HL-60 (cell line): ENCODE measurements at regions not wholly inside any gene's neighbourhood (a gene's known extent, or its start where the extent isn't known, plus 50 kb on each side); places are given as distances from the start of the nearest gene placed in this dataset.

Experiments used
- DNase-seq, 2 experiments: peaks; one replicate each; pipeline ENCODE4 v3.0.0-alpha.2; 2010 to 2020; ENCODE audit warnings: low read depth in 1 of 2, low spot score in 1 of 2
- H3K27ac ChIP-seq: fragments of 250-450 bp; sonication (Bioruptor Pico); replicated peaks from 2 replicates; pipeline ENCODE4 v1.5.1; 2020; ENCODE audit warnings: mild to moderate bottlenecking, moderate library complexity
- H3K27me3 ChIP-seq: fragments of 250-450 bp; sonication (Bioruptor Pico); 2 replicates; pipeline ENCODE4 v1.5.1; 2021; ENCODE audit warnings: mild to moderate bottlenecking, moderate library complexity; ENCODE audit not compliant: insufficient read depth, poor library complexity, severe bottlenecking
- H3K4me3 ChIP-seq: replicated peaks from 2 replicates; pipeline ENCODE4 v1.5.1; 2011; ENCODE audit warnings: mild to moderate bottlenecking, control low read depth, low read length; ENCODE audit not compliant: insufficient read depth
- GABPA ChIP-seq: IDR thresholded peaks from 2 replicates; pipeline ENCODE4 v1.6.1; 2012; ENCODE audit warnings: low read depth
- POLR2AphosphoS5 ChIP-seq: IDR thresholded peaks from 2 replicates; pipeline ENCODE4 v1.6.1; 2012; ENCODE audit warnings: low read depth
- SPI1 ChIP-seq: IDR thresholded peaks from 2 replicates; pipeline ENCODE4 v1.6.1; 2012; ENCODE audit warnings: low read depth, mild to moderate bottlenecking, borderline replicate concordance
- TF ChIP-seq, protein P1 (sequence below): IDR thresholded peaks from 2 replicates; pipeline ENCODE4 v1.6.1; 2012; ENCODE audit warnings: low read depth; ENCODE audit not compliant: insufficient replicate concordance
- TF ChIP-seq, protein P2 (sequence below): IDR thresholded peaks from one replicate; pipeline ENCODE4 v1.5.1; 2011; ENCODE audit warnings: low read length, control low read depth, inconsistent platforms; ENCODE audit not compliant: insufficient read depth

DNA sequence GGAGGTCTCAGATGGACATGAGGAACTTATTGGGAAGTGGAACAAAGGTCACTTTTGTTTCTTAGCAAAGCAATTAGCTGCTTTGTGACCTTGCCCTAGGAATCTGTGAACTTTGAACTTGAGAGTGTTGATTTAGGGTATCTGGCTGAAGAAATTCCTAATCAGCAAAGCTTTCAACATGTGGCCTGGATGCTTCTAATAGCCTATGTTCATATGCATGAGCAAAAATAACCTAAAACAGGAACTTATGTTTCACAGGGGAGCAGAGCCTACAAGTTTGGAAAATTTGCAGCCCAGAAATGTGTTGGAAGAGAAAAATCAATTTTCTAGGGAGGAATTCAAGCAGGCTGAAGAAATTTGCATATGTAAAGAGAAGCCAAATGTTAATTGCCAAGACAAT is 405.8 kb upstream of the SALL3 start:
- no peak overlapping the region for H3K27ac ChIP-seq
- H3K4me3 ChIP-seq = no peak overlapping the region
- no peak for TF ChIP-seq SPI1
- TF ChIP-seq, protein P1, sequence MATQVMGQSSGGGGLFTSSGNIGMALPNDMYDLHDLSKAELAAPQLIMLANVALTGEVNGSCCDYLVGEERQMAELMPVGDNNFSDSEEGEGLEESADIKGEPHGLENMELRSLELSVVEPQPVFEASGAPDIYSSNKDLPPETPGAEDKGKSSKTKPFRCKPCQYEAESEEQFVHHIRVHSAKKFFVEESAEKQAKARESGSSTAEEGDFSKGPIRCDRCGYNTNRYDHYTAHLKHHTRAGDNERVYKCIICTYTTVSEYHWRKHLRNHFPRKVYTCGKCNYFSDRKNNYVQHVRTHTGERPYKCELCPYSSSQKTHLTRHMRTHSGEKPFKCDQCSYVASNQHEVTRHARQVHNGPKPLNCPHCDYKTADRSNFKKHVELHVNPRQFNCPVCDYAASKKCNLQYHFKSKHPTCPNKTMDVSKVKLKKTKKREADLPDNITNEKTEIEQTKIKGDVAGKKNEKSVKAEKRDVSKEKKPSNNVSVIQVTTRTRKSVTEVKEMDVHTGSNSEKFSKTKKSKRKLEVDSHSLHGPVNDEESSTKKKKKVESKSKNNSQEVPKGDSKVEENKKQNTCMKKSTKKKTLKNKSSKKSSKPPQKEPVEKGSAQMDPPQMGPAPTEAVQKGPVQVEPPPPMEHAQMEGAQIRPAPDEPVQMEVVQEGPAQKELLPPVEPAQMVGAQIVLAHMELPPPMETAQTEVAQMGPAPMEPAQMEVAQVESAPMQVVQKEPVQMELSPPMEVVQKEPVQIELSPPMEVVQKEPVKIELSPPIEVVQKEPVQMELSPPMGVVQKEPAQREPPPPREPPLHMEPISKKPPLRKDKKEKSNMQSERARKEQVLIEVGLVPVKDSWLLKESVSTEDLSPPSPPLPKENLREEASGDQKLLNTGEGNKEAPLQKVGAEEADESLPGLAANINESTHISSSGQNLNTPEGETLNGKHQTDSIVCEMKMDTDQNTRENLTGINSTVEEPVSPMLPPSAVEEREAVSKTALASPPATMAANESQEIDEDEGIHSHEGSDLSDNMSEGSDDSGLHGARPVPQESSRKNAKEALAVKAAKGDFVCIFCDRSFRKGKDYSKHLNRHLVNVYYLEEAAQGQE = no peak
- no peak for TF ChIP-seq GABPA
- TF ChIP-seq, protein P2, sequence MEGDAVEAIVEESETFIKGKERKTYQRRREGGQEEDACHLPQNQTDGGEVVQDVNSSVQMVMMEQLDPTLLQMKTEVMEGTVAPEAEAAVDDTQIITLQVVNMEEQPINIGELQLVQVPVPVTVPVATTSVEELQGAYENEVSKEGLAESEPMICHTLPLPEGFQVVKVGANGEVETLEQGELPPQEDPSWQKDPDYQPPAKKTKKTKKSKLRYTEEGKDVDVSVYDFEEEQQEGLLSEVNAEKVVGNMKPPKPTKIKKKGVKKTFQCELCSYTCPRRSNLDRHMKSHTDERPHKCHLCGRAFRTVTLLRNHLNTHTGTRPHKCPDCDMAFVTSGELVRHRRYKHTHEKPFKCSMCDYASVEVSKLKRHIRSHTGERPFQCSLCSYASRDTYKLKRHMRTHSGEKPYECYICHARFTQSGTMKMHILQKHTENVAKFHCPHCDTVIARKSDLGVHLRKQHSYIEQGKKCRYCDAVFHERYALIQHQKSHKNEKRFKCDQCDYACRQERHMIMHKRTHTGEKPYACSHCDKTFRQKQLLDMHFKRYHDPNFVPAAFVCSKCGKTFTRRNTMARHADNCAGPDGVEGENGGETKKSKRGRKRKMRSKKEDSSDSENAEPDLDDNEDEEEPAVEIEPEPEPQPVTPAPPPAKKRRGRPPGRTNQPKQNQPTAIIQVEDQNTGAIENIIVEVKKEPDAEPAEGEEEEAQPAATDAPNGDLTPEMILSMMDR = no peak
- TF ChIP-seq POLR2AphosphoS5 = no peak
- no peak for DNase-seq
- no peaks in the 10 kb centered on the region for H3K27me3 ChIP-seq

DNA sequence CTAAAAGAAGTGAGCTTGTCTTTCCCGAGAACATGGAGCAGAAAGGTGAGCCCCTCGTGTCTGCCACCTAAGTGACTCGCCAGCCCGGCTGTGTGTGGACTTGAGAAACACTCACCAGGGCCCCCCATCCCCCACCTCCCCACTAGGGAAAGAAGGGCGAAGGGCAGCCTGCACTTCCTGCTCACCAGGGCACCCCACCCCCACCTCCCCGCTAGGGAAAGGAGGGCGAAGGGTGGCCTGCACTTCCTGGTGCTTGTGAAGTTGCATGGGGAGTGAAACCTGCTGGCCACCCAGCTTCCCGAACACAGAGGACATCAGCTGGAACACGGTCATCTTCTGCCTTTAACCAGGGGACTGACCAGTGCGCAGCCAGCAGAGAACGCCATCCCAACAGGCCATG is 402.7 kb upstream of the SALL3 start:
- TF ChIP-seq, protein P2 = no peak
- DNase-seq = no peak
- Histone ChIP-seq H3K27me3 (no peaks in the 10 kb centered on the region), H3K27ac (no peak overlapping the region), H3K4me3 (no peak overlapping the region)

DNA sequence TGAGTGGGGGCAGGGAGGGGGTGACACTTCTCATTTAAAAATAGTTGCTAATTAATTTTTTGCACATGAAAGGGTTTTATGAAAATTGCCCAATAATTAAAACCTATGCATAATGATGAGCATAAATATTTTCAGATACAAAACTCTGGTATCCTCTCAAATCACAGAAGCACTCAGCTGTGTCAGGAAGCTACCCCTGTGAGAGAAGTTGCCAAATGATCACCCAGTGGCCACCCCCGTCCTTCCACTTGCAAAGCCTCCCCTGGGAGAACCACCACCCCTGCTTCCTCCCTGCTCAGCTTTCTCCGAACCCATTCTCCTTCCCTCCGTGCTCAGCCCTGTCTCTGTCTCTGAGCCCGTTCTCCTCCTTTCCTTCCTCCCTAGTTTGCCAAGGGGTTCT is 400.2 kb upstream of the SALL3 start:
- TF ChIP-seq, protein P1 = no peak
- TF ChIP-seq POLR2AphosphoS5 = no peak
- no peak for TF ChIP-seq GABPA
- TF ChIP-seq SPI1 = no peak
- TF ChIP-seq, protein P2 = no peak
- Histone ChIP-seq H3K27ac (no peak overlapping the region), H3K4me3 (no peak overlapping the region), H3K27me3 (no peaks in the 10 kb centered on the region)
- no peak for DNase-seq

DNA sequence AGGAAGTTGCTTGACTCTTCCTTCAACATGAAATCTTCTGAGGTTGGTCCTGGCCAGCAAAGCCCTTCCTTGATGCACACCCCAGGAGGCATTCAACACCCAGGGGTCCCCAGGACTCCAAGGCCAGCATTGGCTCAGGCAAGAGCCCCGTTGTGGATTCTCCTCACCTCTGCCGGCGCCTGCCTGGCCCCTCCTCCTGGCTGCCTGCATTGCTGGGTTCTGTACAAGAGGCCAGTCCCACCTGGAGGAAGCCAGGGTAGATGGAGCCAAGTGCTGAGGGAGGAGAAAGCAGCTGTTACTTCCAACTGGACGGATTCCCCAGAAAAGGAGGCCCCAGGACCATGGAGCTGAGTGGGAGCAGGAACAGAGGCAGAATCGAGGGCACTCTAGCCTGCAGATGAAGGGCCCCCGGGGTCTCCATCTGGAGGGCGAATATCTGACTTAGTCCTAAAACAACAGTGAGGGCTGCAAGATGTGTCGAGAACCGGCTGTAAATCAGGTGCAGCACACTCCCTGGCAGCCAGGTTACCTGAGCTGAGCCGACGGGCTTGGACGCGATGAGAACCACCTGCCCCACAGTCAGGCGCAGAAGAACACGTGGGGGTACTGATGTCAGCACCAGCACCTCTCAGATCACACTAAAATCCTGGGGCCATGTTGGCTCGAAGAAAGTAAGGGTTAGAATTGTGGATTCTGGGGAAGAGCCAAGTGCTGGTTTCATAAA is 399.6 kb upstream of the SALL3 start:
- Histone ChIP-seq H3K27ac (no peak overlapping the region), H3K27me3 (no peaks in the 10 kb centered on the region), H3K4me3 (no peak overlapping the region)
- no peak for DNase-seq
- no peak for TF ChIP-seq GABPA
- TF ChIP-seq, protein P1 = no peak
- no peak for TF ChIP-seq POLR2AphosphoS5
- TF ChIP-seq, protein P2 = no peak
- TF ChIP-seq SPI1 = no peak
